Body of pancreas (tissue), 4 donors: ENCODE measurements at regions not wholly inside any gene's neighbourhood (a gene's known extent, or its start where the extent isn't known, plus 50 kb on each side); places are given as distances from the start of the nearest gene placed in this dataset.

Experiments used
- ATAC-seq: fragments of 150-250 bp; one replicate; pipeline ENCODE4 v1.9.1; 2016
- DNase-seq, 4 donors: peaks; one replicate each; pipeline ENCODE4 v3.0.0-alpha.2; 2019
- H3K27ac ChIP-seq, 4 donors: fragments of 200-600 bp; sonication (generic); 1 replicate in 3 of 4; 2 replicates in 1 of 4; pipeline versions ENCODE4 v1.5.1 to v1.6.1; 2016 to 2019; ENCODE audit warnings: mild to moderate bottlenecking in 1 of 4, mixed read lengths in 1 of 4, moderate library complexity in 1 of 4
- H3K27me3 ChIP-seq, 2 donors: fragments of 200-600 bp; sonication (generic); one replicate each; pipeline ENCODE4 v1.6.0; 2016; ENCODE audit warnings: mild to moderate bottlenecking in 1 of 2
- H3K36me3 ChIP-seq, 2 donors: fragments of 200-600 bp; sonication (generic); replicated peaks in 1 of 2; 2 replicates each; pipeline ENCODE4 v1.5.1; 2016; ENCODE audit warnings: low read depth in 2 of 2; ENCODE audit not compliant: insufficient read depth in 1 of 2
- H3K4me1 ChIP-seq: fragments of 200-600 bp; sonication (generic); one replicate; pipeline ENCODE4 v1.6.0; 2016
- H3K4me3 ChIP-seq, 2 donors: fragments of 200-600 bp; sonication (generic); 1 replicate in 1 of 2; 2 replicates in 1 of 2; pipeline ENCODE4 v1.5.1; 2016 to 2019
- H3K9me3 ChIP-seq, 3 donors: fragments of 200-600 bp; sonication (generic); 1 replicate in 2 of 3; 2 replicates in 1 of 3; pipeline ENCODE4 v1.5.1; 2016
- CTCF ChIP-seq, 7 experiments: fragments of 450-650 bp in 4 of 7; fragments of 200-600 bp in 3 of 7; sonication (generic) in 3 of 7; IDR thresholded peaks; one replicate each; pipeline ENCODE4 v1.5.1; 2016 to 2019; ENCODE audit warnings: antibody characterized with exemption in 7 of 7
- POLR2A ChIP-seq, 3 donors: fragments of 450-650 bp; IDR thresholded peaks; one replicate each; pipeline ENCODE4 v1.6.1; 2016; ENCODE audit warnings: antibody characterized with exemption in 3 of 3, mild to moderate bottlenecking in 2 of 3
- WGBS, 2 donors: methylation state at CpG; one replicate each; pipeline ENCODE4 v1.1.5; 2017; 5-methylcytosine and 5-hydroxymethylcytosine counted together
- intact Hi-C: fragments of 100-400 bp; cut with DNase I; formaldehyde crosslinking; loops from one replicate; pipeline ENCODE4 v1.15.1; 2023

DNA sequence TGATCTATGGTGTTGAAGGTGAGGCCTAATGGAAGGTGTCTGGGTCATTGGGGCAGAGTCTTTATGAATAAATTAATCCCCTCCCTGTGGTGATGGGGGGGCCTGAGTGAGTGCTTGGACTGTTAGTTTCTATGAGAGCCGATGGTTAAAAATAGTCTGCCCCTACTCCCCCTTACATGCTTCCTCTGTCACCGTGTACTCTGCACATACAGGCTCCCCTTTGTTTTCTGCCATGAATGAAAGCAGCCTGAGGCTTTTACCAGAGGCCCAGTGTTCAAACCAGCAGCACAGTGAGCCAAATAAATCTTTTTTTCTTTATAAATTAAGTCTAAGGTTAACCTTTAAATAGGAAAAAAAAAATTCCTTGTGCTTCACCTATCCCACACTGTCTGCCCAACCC lies 657.0 kb downstream of the AMY1C start:
- Histone ChIP-seq H3K27me3 (no peaks in the 10 kb centered on the region), H3K27ac (no peak overlapping the region), H3K4me1 (no peaks in the 10 kb centered on the region), H3K4me3 (no peak overlapping the region), H3K9me3 (no peaks in the 10 kb centered on the region), H3K36me3 (no peaks in the 10 kb centered on the region)
- TF ChIP-seq CTCF (IDR thresholded peaks at IDR 0.05) (no peak), POLR2A (IDR thresholded peaks at IDR 0.05) (no peak)
- intact Hi-C loops = no loop called here
- no peak for DNase-seq
- no peak for ATAC-seq
- WGBS, 2 donors = 33 to 47% methylated on average over 2 of the region's 2 CpGs

GRCh38 chr1:104408268-104408667 lies 658.6 kb downstream of the AMY1C start:
- Histone ChIP-seq H3K36me3 (no peaks in the 10 kb centered on the region), H3K4me3 (no peak overlapping the region), H3K27me3 (no peaks in the 10 kb centered on the region), H3K4me1 (no peaks in the 10 kb centered on the region), H3K27ac (no peak overlapping the region), H3K9me3 (no peaks in the 10 kb centered on the region)
- TF ChIP-seq CTCF (IDR thresholded peaks at IDR 0.05) = no peak
- no peak for TF ChIP-seq POLR2A (IDR thresholded peaks at IDR 0.05)
- intact Hi-C loops = no loop called here
- ATAC-seq = no peak
- WGBS, 2 donors = 74 to 87% methylated on average over 5 to 8 of the region's 8 CpGs
- DNase-seq = no peak

GRCh38 chr1:104435255-104435654 lies 685.6 kb downstream of the AMY1C start:
- 75 to 88% methylated on average over 4 of the region's 4 CpGs for WGBS, 2 donors
- H3K36me3 ChIP-seq = no peaks in the 10 kb centered on the region
- H3K4me3 ChIP-seq = no peak overlapping the region
- H3K27ac ChIP-seq = no peak overlapping the region
- TF ChIP-seq POLR2A (IDR thresholded peaks at IDR 0.05) = no peak
- no peak for TF ChIP-seq CTCF (IDR thresholded peaks at IDR 0.05)
- intact Hi-C loops = no loop called here
- DNase-seq (no peak), ATAC-seq (no peak)
- H3K27me3 ChIP-seq = no peaks in the 10 kb centered on the region
- no peaks in the 10 kb centered on the region for H3K4me1 ChIP-seq
- H3K9me3 ChIP-seq = no peaks in the 10 kb centered on the region

- Histone ChIP-seq H3K27me3 (no peaks in the 10 kb centered on the region), H3K36me3 (no peaks in the 10 kb centered on the region), H3K27ac (no peak overlapping the region), H3K4me3 (no peak overlapping the region), H3K9me3 (no peaks in the 10 kb centered on the region), H3K4me1 (no peaks in the 10 kb centered on the region)
- no peak for TF ChIP-seq POLR2A (IDR thresholded peaks at IDR 0.05)
- no peak for TF ChIP-seq CTCF (IDR thresholded peaks at IDR 0.05)
- ATAC-seq (no peak), DNase-seq (no peak)
- 61 to 62% methylated on average over 1 of the region's 1 CpG for WGBS, 2 donors
- intact Hi-C loops = no loop called here
Observed at GRCh38 chr1:104440011-104440410, 690.3 kb downstream of the AMY1C start.

- 64 to 78% methylated on average over 1 of the region's 1 CpG for WGBS, 2 donors
- ATAC-seq = no peak
- Histone ChIP-seq H3K4me1 (no peaks in the 10 kb centered on the region), H3K9me3 (peaks cover 0 to 9% (median 0%) of the 10 kb centered on the region in 3 donors), H3K36me3 (no peaks in the 10 kb centered on the region), H3K27ac (no peak overlapping the region), H3K27me3 (no peaks in the 10 kb centered on the region), H3K4me3 (no peak overlapping the region)
- TF ChIP-seq CTCF (IDR thresholded peaks at IDR 0.05) (no peak), POLR2A (IDR thresholded peaks at IDR 0.05) (no peak)
- intact Hi-C loops = no loop called here
- no peak for DNase-seq
Observed at GRCh38 chr1:104456724-104457123, 707.0 kb downstream of the AMY1C start.
